Kidney epithelial cell (primary cell): ENCODE measurements at regions not wholly inside any gene's neighbourhood (a gene's known extent, or its start where the extent isn't known, plus 50 kb on each side); places are given as distances from the start of the nearest gene placed in this dataset.

Source experiments
- DNase-seq: peaks from one replicate; pipeline ENCODE4 v3.0.0-alpha.2; 2010; ENCODE audit warnings: low read depth
- H3K27me3 ChIP-seq: 2 replicates; pipeline ENCODE4 v1.6.0; 2011; ENCODE audit warnings: low read length; ENCODE audit not compliant: control insufficient read depth, insufficient read depth
- H3K36me3 ChIP-seq: 2 replicates; pipeline ENCODE4 v1.5.1; 2011; ENCODE audit warnings: low read length; ENCODE audit not compliant: control insufficient read depth, insufficient read depth
- H3K4me3 ChIP-seq: 2 replicates; pipeline ENCODE4 v1.5.1; 2011; ENCODE audit warnings: low read depth, mild to moderate bottlenecking, control low read depth, low read length
- TF ChIP-seq, protein P1 (sequence below): IDR thresholded peaks from 2 replicates; pipeline ENCODE4 v1.5.1; 2011; ENCODE audit warnings: mild to moderate bottlenecking, moderate library complexity, low read length, control low read depth, inconsistent platforms; ENCODE audit not compliant: insufficient read depth, poor library complexity, severe bottlenecking

DNA sequence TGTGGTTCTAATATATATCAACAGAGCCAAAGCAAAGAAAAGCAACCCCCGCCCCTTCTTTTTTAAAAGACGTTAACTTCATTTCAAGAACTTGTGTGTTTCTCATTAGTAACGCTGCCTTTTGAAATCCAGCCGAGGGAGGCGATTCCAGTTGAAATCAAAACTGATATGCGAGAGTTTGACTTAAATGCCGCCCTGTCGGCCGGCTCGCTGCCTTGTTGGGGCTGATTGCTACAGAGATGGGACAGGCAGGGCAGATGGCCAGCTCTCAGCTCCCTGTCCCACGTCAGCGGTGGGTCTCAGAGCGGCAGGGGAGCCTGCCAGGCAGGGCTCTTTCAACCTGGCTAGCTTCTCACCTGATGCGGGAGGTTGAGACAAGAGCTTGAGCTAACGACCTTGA is 51.9 kb upstream of the ALX4 start:
- Histone ChIP-seq H3K4me3 (no peak overlapping the region), H3K36me3 (no peaks in the 10 kb centered on the region), H3K27me3 (peaks cover 14% of the 10 kb centered on the region)
- no peak for DNase-seq
- TF ChIP-seq, protein P1, sequence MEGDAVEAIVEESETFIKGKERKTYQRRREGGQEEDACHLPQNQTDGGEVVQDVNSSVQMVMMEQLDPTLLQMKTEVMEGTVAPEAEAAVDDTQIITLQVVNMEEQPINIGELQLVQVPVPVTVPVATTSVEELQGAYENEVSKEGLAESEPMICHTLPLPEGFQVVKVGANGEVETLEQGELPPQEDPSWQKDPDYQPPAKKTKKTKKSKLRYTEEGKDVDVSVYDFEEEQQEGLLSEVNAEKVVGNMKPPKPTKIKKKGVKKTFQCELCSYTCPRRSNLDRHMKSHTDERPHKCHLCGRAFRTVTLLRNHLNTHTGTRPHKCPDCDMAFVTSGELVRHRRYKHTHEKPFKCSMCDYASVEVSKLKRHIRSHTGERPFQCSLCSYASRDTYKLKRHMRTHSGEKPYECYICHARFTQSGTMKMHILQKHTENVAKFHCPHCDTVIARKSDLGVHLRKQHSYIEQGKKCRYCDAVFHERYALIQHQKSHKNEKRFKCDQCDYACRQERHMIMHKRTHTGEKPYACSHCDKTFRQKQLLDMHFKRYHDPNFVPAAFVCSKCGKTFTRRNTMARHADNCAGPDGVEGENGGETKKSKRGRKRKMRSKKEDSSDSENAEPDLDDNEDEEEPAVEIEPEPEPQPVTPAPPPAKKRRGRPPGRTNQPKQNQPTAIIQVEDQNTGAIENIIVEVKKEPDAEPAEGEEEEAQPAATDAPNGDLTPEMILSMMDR = no peak

DNA sequence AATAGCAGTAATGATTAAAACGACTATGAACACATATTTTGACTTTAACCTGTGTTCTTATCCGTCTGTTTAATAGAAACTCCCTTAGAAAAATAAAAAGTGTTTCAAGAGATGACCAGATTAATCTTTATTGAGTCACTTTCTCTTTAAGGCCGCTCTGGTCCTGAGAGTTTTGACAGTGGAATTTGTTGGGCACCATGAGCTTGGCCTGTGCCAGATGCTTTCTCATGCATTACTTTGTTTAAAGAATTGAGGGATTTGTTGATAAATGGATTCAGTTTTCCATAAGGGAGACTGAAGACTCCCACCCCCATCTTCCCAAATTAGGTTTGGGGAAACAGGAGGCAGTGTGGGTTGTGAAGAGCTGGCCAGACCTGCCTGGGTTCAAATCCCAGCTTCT is 53.2 kb upstream of the ALX4 start:
- H3K4me3 ChIP-seq = no peak overlapping the region
- TF ChIP-seq, protein P1 = no peak
- no peaks in the 10 kb centered on the region for H3K36me3 ChIP-seq
- H3K27me3 ChIP-seq = peaks cover 14% of the 10 kb centered on the region
- no peak for DNase-seq

DNA sequence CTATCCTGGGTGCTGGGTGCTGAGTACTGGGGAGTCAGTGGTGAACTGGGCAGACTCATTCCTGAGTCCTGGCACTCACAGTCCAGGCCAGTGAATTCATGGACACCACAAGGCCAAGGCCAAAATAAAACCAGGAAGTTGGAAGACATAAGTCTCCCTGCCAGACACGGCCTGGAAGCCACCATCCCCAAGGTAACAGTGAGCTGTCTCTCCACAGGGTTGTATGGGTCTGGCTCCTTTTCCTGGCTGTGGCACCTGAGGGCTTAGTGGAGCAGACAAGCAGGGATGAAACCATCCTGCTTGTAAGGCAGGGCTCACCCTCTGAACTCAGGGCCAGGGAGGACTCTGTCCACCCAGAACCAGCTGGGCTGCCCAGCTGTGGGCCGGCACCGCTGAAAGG is 54.7 kb upstream of the ALX4 start:
- peaks cover 14% of the 10 kb centered on the region for H3K27me3 ChIP-seq
- no peak for DNase-seq

DNA sequence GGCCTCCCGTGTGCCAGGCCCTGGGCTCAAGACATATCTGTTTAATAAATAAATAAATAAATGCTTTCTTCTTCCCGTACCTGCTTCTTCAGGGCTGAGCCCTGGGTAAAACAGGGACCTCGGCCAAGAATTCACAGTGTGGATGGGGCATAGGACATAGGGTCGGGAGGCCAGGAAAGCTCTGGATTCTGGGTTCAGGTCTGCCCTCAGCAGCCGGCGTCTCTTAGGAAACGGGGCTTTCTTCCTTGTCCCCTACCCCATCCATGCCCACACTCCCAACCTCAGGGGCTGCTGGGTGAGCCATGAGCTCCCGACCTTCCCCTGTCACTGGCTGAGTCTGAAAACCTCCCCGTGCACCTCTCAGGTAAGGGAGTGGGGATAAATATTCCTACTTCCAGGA is 55.7 kb upstream of the ALX4 start:
- no peaks in the 10 kb centered on the region for H3K36me3 ChIP-seq
- H3K27me3 ChIP-seq = peaks cover 14% of the 10 kb centered on the region

More for the DNA sequence above, 54.7 kb upstream of the ALX4 start:
- H3K36me3 ChIP-seq = no peaks in the 10 kb centered on the region
- TF ChIP-seq, protein P1 = no peak
- no peak overlapping the region for H3K4me3 ChIP-seq

DNA sequence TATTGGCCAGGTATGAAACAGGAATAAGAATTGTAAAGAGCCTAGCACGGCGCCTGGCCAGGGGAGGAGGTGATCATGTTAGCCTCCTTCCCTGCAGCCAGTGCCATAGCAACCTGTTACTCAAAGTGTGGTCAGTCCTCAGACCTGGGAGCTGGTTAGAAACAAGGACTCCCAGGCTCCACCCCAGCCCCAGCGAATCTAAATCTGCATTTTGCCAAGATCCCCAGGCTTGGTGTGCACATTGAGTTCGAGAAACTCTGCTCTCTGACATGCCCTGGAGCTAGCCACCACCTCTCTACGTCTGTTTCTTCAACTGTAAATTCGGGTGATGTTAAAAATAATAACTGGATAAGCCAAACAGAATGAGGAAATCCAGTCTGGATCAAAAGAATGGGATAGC is 56.1 kb upstream of the ALX4 start:
- H3K27me3 ChIP-seq = peaks cover 14% of the 10 kb centered on the region
- H3K4me3 ChIP-seq = no peak overlapping the region
- TF ChIP-seq, protein P1 = no peak
- no peak for DNase-seq
- no peaks in the 10 kb centered on the region for H3K36me3 ChIP-seq

More for the DNA sequence above, 55.7 kb upstream of the ALX4 start:
- no peak for DNase-seq
- TF ChIP-seq, protein P1 = no peak
- H3K4me3 ChIP-seq = no peak overlapping the region

DNA sequence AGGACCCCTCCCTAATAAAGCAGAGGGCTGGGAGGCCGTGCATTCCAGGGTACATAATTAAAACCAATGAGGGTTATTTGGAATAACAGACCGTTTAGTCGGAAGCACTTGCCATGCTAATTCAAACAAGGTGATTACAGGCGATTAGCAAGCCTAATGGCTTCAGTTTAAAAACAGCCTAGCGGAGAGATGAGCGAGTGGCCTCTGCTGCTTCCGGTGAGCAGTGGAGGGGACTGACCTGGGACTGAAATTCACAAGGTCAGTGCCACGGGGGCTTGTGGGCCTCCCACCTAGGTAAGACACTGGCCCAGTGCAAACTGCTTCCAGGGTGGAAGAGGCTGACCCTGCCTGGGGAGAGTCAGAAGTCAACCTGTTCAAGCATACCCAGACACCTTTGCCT is 56.8 kb upstream of the ALX4 start:
- no peak for DNase-seq
- TF ChIP-seq, protein P1 = no peak
- Histone ChIP-seq H3K36me3 (no peaks in the 10 kb centered on the region), H3K4me3 (no peak overlapping the region), H3K27me3 (peaks cover 14% of the 10 kb centered on the region)
